ENCODE measurements at regions not wholly inside any gene's neighbourhood (a gene's known extent, or its start where the extent isn't known, plus 50 kb on each side); places are given as distances from the start of the nearest gene placed in this dataset.

DNA sequence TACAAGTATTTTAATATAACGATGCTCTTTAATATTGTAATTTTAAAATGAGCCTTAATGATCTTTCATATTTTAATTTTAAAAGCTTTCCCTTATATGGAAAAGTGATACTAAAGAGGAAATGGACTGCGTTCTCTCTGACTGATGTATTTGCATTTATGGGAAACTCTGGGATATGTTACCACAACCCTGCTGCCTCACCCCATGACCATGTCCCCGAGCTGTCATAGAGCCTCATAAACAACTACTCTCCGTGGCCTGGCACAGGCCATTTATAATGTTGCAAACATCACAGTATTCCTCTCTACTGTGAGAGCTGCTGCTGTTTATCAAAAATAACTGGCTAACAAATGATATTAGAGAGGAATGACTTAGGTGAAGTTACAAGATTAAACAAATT is 75.8 kb upstream of the SEC11C start:
- no peak for TF ChIP-seq EZH2phosphoT487 (IDR thresholded peaks at IDR 0.05; ENCODE audit: borderline replicate concordance, low read depth, low read length)
- TF ChIP-seq, protein P1, sequence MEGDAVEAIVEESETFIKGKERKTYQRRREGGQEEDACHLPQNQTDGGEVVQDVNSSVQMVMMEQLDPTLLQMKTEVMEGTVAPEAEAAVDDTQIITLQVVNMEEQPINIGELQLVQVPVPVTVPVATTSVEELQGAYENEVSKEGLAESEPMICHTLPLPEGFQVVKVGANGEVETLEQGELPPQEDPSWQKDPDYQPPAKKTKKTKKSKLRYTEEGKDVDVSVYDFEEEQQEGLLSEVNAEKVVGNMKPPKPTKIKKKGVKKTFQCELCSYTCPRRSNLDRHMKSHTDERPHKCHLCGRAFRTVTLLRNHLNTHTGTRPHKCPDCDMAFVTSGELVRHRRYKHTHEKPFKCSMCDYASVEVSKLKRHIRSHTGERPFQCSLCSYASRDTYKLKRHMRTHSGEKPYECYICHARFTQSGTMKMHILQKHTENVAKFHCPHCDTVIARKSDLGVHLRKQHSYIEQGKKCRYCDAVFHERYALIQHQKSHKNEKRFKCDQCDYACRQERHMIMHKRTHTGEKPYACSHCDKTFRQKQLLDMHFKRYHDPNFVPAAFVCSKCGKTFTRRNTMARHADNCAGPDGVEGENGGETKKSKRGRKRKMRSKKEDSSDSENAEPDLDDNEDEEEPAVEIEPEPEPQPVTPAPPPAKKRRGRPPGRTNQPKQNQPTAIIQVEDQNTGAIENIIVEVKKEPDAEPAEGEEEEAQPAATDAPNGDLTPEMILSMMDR (conservative IDR thresholded peaks at IDR 0.05; ENCODE audit: low read length) = no peak
